ENCODE measurements at regions not wholly inside any gene's neighbourhood (a gene's known extent, or its start where the extent isn't known, plus 50 kb on each side); places are given as distances from the start of the nearest gene placed in this dataset.

DNA sequence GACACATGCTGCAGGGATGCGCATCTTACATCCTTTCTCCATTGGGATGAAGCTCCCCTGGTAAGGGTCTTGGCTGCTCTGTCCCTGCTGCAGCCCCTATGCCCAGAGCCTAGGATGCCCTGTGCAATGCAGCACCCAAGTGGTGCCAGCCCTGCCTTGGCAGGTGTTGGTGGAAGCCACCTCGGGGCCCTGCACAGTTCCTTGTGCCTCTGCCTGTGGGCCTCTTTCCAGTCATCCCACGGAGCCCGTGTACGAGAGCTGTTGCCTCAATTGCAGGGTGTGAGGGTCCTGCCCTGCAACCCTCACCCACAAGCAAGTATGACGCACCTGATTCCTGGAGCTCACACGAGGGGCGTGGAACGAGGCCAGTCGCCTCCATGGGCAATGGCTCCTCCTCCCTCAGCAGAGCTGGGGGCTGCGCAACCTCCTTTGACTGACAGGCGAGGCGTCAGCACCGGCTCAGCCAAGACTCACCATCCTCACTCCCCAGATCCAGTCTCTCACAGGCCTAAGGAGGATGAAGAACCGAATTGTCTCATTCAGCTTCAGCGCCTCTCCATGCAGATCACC lies 719.6 kb downstream of the BRD1 start:
- no peak for DNase-seq

DNA sequence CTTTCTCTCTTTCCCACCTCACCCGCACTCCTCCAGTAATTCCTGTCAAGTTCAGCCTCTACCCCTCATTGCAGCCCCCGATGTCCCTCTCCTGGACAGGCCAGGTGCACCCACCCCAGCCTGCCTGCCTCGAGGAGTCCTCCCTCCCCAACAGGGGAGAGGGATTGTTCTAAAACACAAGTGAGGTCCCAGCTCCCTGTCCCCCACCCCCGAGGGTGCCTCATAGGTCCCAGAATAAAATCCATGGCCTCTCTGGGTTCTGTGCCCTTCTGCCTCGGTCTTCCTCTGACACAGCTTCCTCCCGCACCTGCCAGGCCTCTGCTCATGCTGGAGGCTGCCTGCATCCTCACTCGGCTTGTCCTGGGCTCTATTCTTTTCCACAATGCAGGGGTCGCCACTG lies 720.1 kb downstream of the BRD1 start:
- no peak for DNase-seq

DNA sequence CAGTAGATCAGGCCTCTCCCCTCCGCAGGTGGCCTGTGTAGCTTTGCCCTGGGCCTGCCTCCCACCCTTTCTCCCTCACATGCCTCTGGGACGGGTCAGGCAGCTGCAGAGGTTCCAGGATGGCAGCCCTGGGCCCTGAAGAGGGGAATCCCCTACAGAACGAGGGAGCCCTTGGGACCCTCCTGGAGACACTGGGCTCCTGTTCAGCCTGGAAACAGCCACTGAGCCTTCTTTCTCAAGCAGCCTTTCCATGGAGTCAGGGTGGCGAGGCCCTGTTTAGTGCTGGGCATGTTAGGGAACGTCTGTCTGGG lies 720.9 kb downstream of the BRD1 start:
- DNase-seq = no peak

DNA sequence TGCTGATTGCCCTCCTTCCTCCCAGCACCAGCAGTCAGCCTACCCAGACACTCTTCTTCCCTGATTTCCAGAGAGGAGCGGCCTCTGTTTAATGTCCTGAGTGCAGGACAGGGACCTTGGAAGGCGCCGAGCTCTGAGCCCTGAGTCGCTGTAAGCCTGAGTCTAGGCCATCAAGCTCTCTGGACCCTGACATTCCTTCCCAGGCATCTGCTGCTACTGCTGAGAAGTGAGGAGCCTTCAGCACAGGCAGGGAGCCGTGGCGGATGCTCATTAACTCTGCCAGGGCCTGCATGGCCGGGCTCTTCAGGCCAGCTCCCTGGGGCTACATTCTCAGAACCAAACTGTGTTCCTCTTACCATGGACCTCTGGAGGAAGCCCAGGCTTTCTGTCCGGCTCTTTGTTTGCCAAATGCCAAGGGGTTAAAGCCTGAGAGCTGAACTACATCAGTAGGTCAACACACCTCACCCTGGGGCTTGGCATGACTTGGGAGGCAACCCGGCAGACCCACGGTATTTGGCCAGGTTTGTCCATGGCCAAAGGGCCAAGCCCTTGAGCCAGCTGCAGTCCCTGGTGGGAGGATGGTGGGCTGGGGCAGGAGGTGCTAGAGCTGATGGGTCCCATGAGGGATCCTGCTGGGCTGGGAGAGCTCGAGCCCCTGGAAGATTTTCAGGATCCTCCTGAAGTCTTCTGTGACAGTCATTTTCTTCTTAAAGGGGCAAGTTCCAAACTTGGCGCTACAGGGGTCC lies 721.4 kb downstream of the BRD1 start:
- DNase-seq = no peak

DNA sequence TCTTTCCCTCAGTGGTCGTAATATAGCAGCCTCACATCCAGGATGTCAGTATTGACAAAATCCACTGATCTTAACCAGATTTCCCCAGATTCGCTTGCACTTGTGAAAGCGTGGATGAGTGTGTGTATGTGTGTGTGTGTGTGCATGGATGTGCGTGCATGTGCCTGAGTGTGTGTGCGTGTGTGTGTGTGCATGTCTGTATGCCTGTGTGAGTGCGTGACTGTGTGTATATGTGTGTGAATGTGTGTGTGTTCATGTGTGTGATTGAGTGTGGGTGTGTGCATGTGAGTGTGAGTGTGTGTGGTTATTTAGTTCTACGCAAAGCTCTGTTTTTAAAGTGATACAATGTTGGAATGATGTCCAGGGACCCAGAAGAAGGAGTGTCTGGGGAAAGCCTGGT lies 723.2 kb downstream of the BRD1 start:
- DNase-seq = no peak

DNA sequence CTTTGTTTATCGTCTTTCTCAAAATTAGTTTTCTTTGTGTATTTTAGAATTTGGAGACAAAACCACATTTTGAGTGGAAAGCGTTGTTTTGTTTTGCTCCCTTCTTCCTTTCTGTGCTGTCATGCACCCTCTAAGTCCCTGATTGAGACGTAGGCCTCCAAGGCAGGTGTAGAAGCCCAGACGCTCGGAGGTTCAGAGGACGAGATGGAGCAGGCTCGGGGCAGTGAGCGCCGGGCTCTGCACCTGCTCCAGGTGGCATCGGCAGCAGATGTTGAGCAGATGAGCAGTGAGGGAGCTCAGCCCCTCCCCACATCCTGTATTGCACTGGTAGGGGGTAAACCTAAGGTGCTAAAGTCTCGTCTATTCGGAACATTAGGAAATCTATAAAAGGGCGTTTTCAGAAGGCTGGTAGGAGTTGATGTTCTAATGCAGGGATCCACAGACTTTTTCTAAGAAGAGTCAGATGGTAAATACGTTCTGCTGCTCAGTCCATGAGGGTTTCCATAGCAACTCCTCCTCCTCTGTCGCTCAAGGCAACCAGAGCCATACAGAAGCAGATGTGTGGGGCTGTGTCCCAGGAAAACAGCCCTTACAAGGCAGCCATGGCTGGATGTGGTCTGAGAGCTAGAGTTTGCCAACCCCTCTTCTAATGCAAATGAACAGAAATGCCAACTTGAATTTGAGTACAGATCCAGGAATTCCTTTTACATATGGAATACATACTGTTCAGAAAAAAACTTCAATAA lies 724.2 kb downstream of the BRD1 start:
- DNase-seq = no peak

DNA sequence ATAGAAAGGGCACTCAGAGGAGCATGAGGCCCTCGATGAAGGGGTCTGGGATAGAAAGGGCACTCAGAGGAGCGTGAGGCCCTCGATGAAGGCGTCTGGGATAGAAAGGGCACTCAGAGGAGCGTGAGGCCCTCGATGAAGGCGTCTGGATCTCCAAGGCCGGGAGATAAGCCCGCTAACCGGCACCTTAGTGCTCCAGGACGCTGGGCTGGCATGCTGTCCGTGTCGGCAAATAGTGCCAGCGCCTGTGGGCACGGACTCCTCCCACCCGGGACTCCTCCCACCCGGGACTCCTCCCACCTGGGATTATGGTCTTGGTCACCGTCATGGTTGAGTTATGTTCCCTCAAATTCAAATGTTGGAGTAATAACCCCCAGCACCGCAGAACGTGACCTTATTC lies 725.3 kb downstream of the BRD1 start:
- no peak for DNase-seq

DNA sequence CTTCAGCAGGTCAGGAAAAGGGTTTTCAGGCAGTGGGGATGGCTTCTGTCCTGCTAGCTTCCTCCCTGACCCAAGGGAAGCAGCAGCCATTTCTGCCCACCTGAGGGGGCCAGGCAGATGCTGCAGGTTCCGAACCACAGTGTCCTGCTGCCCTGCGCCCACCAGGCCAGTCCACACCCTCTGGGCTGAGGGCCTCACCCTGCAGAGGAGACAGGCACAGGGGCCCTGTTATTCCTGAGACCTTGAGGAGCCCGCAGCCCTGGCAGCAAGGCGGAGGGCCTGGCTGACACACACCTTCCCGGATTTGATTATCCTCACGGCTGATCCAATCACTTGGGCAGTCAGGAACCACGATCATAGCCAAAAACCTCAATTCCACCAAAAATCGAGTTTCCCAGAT lies 725.8 kb downstream of the BRD1 start:
- DNase-seq = no peak

DNA sequence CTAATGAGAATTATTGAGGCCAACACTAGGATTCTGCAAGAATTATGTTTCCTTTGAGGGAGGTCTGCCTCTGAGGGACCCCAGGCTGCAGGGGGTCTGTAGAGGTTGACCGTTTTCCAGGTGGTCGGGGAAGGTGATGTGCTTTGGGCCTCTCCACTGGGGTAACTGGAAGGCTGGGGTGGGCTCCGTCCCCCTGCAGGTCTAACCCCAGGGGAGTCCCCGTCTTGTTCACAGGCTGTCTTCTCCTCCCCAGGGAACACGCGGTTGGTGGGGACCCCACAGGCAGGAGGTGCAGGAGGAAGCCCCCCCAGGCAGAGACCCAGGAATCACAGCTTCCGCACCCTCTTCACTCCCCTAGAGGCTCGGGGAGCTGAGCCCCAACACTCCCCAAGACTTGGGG lies 726.4 kb downstream of the BRD1 start:
- no peak for DNase-seq

DNA sequence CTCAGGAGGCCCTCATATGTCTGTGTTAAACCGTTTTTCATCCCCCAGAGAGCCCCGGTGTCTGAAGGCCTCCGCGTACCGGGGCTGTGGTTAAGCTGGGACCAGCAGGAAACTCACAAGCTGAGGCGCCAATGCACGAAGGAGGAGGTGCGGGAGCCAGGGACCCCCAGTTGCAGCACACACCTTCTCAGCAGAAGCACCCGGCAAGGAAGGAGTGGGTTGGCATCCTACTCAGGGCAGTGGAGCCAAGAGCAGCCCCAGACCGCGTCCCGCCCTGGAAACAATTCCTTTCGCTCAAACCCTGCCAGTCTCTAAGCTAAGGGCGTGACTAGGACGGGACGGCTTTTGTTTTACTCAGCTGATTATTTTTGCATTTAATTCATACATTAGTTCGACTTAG lies 726.9 kb downstream of the BRD1 start:
- no peak for DNase-seq

DNA sequence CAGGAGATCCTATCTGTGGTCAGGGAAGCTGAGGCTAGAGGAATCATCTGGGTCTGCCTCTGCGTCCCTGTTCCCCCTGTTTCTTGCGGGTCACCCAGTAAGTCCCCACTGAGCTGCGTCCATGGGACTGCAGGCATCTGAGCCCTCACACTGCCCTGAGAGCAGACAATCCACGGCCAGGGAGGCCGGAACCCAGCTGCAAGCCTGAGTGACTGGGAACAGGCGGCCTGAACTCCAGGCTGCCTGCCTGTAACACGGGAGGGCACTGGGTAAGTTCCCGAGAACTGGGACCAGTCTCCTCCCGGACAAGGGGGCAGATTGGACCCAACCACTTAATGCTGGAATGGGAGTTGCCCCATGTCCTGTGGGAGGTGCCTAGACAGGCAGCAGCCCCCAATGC lies 727.4 kb downstream of the BRD1 start:
- no peak for DNase-seq

DNA sequence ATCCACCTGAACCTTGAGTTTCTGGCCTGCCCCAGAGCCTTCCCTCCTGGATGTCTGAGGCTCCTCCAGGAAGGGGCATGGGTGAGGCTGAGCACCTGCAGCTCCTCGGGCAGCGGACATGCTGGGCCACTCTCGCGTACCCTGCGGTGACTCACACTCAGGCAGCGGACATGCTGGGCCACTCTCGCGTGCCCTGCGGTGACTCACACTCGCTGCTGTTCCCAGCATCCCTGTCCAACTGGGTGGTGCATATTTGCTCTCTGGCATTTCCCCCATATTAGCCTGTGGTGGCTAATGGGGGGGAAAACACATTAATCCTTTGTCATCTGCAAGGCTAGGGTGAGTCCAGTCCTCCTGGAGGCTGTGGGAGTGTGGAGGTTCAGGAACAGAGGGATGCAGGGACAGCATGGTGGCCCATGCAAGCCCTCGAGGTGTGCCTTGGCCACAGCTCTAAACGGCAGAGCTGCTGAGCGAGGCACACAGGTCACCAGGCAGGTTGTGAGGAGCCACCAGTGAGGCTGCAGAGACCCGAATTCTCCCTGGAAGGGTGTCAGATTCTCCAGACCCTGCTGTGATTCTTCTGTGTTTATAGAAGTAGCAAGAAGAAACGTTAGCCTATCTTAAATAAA lies 728.1 kb downstream of the BRD1 start:
- DNase-seq = no peak

DNA sequence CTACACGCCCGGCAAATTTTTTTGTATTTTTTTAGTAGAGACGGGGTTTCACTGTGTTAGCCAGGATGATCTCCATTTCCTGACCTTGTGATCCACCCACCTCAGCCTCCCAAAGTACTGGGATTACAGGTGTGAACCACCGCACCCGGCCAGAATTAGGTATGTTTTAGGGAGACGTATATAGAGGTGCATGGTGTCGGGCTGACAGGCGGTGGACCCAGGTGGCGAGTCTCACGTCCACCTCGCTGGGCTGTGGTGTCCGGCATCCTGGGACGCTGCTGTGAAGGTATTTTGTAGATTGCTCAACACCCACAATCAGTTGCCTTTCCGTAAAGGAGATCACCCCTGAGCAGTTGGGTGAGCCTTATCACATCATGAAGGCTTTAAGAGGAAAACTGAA lies 728.6 kb downstream of the BRD1 start:
- no peak for DNase-seq

DNA sequence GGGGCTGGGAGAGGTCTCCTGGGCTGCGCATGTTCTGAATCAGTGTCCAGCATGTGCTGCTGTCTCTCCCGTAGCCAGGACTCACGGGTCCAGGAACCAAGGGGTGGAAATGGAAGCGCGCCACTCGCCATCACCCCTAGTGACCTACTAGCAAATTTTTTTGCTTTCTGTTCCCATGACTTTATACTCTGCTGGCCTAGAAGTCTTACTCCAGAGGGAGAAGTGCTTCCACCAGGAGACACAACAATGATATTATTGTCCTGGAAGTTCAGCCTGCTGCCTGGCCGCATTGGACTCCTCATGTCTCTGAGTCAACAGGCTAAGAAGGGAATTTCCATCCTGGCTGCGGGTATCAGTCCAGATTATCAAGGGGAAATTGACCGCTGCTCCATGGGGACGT lies 729.7 kb downstream of the BRD1 start:
- no peak for DNase-seq

DNA sequence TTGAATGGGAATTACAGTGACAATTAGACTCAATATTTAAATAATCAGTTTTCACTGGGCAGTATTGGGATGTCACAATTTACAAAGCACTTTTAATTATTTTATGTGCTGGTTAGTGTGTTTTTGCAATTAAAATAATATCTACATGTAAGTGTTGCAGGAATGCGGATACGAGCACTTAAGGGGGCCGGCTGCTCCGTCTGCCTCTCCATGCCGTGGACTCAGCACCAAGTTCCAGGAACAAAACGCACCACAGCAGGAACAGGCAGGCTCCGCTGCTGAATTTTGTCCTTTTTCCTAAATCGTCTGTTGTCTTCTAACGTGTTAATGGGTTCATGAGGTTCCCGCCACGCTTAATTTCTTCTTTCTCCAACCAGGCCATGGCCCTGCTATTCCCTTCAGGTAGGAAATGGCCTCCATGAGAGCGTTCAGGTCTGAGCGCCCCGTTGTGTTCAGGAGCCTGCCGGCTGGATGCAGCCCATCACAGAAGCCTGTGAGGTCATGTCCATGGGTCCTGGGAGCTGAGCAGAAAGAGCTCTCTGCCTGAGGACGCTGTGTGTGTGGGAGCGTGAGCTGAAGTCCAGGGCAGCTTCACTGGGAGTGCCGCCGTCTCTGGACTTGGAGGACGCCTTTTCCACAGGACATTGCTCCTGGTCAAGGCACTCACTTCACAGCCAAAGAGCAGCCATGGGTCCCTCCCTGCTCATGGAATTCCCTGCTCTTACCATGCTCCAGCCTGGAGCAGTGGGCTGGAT lies 730.3 kb downstream of the BRD1 start:
- no peak for DNase-seq

DNA sequence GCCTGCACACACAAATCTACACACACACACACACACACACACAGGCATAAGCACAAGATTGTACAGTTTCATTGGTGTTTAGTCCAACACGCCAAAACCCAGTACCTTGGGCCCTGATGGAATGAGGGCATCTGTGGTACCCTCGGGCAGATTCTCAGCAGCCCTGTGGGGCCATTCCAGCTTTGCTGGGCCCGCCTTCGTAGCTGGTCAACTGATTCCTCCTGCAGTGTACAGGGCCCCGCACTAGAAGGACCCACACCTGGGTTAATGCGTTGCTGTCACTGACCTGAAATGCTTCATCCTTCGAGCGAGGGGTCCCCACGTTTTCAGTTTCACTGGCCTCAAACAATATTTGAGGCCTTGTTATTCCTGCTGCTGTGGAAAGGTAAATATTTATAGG lies 731.2 kb downstream of the BRD1 start:
- DNase-seq = no peak

DNA sequence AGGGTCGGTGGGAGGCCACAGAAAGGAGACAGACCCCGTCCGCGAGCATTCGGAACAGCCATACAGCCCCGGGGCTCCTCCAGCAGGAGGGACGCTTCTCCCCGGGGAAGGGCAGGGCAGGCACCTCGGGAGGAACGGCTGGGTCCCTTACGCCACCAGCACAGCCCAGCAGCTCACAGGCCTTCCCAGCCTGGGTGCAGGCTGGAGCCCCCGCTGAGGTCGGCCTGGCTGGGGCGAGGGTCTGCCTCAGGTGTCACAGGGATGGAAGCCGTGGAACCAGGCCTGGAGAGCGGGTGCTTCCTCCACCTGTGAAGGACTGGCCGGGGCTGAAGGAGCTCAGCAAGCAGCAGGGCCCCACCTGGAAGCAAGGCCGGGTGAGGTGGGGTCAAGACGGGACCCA lies 732.3 kb downstream of the BRD1 start:
- no peak for DNase-seq

DNA sequence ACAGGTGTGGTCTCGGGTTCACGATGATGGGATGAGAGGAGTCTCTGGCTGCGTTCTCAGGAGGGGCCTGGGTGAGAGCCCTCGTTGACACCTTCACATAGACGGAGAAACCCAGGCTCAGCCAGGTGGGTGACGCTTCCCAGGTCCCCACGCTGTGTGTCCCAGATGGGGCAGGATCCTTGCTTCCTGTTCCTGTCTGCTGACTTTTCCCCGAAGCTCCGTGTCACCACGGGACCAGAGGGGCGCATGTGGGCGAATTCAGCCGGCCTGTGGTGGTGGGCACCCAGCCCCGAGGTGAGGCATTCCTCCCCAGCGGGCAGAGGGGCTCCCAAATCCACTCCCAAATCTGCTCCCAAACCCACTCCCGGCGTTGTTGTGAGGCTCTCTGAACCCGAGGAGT lies 732.8 kb downstream of the BRD1 start:
- DNase-seq = no peak

DNA sequence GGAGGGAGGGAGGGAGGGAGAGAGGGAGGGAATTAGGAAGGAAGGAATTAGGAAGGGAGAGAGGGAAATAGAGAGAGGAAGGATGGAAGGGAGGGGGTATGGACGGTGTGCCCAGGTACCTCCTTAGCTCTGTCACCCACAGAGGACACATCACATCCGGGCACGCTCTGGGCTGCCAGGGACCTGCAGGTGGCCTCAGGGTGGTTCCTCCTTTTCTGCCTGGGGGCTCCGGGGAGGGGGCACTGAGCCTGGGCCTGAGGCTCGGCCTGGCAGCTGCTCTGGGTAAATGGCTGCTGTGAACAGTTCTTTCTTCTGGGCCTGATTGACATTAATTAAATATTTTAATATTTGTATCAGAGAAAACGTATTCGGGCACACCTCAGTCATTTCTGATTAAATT lies 733.5 kb downstream of the BRD1 start:
- no peak for DNase-seq

DNA sequence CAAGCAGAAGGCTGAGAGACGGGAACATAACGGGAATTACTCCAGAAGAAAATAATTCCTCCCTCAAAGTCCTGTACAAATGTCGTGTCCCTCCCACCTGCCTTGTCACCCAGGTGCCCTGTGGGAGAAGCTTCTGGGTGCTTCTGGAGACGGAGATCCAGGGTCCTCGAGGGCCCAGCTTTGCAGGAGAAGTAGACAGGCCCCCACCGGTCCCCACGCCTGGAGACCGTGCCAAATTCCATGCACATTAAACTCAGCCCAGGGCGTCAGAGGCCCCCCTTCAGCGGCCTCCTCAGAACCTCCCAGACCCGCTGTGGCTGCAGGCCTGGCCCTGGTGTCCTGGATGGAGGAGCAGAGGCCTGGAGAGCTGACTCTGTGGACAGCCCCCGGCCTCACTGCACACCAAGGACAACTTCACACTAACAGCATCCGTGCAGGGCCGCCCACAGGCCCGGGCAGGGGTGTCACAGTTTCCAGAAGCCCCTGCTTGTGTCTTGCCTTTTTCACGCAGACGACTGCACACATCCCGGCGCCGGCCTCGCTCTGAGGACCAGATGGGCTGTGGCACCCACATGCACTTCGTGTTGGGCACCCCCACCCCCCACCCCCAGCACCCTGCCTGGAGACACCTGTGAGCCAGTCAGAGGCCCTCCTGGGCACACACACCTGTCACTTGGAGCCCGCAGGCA lies 734.3 kb downstream of the BRD1 start:
- DNase-seq = no peak

DNA sequence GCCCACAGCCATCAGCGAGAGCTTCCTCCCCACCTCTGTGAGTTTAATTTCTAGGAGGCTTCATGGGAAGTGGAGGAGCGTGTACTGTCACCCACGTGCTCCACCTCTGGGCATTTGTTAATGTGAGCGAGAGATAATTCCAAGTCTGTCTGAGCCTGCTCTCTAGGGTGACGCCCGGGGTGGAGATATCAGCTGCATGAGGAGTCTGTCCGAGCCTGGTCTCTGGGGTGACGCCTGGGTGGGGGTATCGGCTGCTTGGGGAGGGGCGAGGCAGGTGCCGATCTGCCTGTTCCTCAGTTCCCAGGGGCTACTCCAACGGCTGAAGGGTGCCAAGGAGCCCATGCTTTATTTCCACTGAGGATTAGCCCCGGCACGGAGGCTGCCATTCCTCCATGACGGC lies 735.0 kb downstream of the BRD1 start:
- no peak for DNase-seq

DNA sequence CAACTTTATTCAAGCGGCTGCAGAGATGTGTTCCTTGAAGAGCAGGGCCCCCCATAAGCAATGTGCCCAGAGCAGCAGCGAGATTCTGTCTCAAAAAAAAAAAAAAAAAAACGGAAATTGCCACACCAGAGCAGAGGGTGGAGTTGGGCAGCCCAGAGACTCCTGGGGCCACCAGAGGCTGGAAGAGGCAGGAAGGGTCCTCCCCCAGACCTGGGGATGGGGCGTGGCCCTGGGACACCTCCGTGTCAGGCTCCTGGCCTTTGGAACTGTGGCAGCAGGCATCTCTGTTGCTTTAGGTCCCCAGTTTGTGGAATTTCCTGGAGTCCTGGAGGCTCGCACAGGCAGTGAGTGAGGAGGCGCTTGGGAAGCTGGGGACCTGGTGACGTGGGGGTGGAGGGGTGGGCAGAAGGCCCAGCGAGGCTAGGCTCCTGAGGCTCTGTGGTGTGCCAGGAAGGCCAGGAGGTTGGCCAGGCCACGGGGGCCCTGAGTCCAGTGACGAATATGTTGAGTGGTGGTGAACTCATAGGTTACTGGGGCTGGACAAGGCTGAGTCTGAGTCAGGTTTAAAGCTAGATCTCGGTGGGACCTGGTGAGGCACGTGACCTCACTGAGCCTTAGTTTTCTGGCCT lies 735.6 kb downstream of the BRD1 start:
- no peak for DNase-seq
